IPS DF 4.7 (cell line): ENCODE measurements at regions not wholly inside any gene's neighbourhood (a gene's known extent, or its start where the extent isn't known, plus 50 kb on each side); places are given as distances from the start of the nearest gene placed in this dataset.

Experiments
- DNase-seq: peaks from one replicate; pipeline ENCODE4 v3.0.0-alpha.2; 2013; ENCODE audit warnings: low spot score; ENCODE audit errors: extremely low read depth

DNA sequence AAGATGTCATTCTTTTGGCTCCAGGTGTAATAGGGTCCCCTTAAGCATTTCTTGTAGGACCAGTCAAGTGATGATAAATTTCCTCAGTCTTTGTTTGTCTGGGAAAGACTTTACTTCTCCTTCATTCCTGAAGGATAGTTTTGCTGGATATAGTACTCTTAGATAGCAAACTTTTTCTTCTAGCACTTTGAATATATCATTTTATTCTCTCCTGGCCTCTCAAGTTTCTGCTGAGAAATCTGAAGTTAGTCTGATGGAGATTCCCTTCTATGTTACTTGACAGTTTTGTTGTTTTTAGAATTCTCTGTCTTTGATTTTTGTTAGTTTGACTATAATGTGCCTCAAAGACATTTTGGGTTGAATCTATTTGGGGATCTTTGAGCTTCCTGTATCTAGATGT is 181.2 kb upstream of the HES1 start:
- no peak for DNase-seq

DNA sequence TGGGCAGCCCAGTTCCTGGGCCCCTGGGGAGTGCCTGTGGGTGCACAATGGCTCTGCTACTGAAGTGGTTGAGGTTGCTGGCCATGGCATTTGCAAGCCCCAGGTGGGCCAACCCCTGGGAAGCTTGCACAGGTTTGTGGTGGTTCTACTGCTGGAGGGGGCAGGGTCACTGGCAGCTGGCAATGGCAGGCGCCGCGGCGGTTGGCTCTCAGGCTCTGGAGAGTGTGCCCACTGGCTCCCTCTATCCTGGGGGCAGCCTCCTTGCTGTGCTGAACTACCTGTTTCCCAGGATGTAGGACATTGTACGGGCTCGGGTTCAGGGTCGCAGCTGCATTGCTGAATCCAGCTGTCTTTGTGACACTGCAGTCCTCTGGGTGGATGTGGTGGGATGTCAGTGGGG is 180.2 kb upstream of the HES1 start:
- DNase-seq: no peak

DNA sequence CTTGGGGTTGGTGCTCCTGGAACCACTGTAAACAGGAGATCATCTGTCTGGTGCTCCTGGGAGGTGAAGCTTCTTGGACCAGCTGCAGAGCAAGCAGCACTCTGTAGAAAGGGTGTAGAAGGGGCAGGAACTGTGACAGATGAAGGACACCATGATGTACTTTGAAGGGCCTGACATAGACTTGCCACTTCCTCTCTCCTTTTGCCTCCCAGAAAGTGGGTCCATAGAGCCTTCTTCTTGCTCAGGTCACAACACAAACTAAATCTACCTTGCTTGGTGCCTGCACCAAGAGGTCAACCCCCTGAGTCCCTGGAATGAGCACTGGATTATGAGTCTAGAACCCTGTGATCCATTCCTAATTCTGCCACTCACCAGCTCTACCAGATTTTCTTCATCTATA is 176.1 kb upstream of the HES1 start:
- DNase-seq: no peak

DNA sequence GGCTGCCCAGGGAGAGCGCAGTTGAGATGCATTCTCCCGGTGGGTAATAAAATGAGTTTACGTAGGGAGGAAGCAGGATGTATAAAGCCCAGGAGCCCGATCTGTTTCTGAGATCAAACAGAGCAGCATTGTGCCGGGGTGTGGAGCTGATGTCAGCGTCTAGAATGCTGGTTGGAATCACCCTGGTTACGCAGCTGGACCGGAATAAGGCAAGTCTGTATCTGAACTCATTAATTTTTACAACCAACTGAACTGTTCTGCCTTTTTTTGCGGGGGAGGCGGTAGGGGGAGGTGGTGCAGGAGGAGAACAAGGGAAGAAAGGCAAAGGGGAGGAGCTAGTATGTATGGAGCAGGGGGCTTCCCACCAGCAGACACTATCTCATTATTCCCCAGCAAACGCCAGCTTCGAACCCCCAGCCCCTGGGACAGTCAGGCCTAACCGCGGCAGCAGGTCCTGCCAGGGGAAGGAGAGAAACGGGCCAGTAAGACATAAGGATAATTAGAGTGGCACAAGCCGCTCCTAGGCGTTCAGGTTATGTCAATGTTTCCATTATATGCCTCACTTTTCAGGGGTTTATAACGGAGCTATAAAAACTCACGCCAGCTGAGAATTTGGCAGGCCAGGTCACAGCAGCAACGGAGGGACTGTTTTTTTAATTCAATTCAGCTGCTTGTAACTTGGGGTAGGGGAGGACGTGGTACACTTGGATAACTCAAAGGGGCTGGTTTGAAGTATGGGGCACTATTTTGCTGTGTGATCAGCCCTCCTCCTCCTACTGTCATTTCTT is 175.3 kb upstream of the HES1 start:
- DNase-seq: no peak

DNA sequence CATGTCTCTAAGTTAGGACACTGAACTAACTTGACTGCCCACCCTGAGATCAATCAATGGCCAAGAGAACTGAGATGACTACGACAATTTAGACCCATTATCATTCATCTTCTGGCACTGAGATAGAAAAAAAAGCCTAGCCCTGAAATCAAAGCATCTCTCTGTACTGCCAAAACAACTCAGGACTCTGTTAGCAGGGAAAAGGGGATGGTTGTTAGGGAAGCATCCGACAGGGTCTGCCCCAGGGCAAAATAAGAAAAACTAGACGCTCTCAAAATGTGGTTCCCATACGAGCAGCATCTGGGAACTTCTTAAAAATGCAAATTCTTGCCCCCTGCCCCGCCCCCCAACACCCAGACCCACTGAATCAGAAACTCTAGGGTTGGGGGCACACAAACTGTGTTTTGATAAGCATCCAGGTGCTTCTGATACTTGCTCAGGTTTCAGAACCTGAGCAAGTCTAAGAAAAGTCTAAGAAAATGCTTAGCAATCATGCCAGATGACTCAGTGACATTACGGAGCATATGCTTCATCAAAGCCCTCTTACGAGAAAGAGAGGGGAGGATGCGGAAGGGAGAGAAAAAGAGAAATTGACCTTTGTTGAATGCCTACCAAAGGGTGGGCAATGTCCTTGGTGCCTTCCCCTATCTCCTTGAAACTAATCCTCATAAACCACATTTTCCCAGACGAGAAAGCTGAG is 172.8 kb upstream of the HES1 start:
- no peak for DNase-seq

DNA sequence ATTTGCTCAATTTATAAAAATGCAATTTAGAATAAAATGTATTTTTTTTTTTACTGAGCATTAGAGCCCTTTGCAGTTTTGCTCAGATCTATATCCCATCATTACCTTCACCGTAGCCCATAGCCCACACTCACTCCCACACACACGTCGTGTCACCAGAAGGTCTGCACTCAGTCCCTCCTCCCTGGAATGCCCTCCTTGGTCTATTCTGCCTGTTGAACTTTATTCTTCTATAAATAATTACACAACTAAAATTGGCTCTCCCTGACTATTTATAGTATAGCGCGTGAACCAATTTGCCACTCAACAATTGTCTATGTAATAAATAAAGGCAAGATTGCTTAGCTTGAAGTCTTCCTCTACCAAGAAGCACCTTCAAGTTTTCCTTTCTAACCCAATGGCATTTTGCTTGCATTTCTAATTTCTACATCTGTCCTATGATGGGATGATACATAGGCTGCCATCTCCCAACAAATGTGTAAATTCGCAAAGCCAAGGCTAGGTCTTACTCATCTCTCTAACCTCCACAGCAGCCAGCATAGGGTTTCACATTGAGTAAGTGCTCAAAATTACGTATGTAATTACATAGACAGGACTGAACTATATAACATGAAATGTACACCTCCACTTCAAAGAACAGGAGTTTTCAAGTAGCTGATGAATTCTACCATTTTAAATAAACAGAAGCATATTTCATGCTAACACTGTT is 172.0 kb upstream of the HES1 start:
- no peak for DNase-seq

DNA sequence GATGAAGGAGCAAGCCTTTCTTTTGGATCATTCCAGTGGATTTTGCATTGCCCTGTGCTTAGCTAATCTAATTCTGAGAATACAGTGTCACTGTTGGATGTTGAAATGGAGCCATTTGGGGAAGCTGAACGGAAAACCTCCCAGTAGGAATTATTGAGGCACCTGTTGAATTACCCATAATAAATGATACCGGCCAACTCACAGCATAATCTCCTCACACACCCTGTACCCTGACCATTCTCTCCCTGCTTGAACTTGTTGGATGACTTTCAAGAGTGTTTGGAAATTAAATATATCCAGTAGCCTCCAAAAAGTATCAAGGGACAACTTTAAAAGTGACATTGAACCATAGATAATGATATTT is 171.4 kb upstream of the HES1 start:
- DNase-seq: no peak

DNA sequence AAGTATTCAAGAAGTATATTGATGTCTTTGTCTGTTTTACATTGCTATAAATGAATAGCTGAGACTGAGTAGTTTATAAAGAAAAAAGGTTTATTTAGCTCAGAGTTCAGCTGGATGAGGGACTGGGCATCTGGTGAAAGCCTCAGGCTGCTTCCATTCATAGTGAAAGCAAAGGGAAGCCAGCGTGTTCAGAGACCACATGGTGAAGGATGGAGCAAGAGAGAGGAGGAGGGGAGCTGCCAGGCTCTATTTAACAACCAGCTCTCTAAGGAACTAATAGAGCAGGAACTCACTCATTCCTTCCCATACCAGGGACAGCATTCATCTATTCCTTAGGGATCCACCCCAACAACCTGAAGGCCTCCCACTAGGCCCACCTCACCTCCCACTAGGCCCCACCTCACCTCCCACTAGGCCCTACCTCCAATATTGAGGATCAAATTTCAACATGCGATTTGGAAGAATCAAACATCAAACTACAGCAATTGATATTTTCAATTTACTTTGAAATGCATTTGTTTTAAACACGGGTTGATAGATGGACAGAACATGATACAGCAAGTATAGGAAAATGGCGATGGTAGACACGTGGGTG is 167.5 kb upstream of the HES1 start:
- no peak for DNase-seq

DNA sequence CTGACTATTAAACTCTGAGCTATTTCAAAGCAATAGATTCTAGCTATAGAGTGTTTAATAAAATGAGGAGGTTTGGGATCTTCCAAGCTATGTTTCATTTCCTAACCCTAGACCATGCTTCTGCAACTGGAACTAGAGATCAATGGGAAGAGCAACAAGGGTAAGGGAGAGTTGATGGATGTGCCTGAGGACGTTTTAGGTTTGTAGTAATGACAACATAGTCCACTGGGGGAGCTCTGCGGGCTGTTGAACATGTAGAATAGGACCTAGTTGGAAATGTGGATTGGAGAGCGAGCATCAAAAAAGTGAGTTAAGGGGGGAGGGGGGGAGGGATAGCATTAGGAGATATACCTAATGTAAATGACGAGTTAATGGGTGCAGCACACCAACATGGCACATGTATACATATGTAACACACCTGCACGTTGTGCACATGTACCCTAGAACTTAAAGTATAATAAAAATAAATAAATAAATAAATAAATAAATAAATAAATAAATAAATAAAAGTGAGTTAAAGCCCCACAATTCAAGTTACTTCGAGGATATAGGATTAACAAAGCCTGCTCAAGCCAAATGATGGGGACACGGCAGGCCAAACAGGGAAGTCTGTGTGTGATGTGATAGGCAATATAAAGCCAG is 165.7 kb upstream of the HES1 start:
- DNase-seq: peak; percentile 68

DNA sequence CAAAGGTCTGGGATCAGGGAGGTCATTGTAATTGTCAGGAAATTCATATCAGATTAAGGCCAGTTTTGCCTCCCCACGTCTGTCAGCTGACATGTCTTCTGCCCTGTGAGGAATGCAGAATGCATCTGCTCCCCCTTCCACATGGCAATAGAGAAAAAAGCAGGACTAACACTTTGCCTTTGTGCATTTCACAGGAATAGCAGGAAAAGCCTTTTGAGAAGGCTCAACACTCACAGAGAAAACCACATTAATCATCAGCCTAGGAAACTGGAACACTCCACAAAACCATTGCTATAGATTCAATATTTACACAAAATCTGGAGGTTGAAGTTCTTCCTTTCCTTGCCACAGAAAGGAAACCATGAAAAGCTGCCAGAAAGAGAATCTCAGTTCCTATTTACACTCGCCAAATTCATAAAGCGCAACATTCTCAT is 165.2 kb upstream of the HES1 start:
- no peak for DNase-seq

DNA sequence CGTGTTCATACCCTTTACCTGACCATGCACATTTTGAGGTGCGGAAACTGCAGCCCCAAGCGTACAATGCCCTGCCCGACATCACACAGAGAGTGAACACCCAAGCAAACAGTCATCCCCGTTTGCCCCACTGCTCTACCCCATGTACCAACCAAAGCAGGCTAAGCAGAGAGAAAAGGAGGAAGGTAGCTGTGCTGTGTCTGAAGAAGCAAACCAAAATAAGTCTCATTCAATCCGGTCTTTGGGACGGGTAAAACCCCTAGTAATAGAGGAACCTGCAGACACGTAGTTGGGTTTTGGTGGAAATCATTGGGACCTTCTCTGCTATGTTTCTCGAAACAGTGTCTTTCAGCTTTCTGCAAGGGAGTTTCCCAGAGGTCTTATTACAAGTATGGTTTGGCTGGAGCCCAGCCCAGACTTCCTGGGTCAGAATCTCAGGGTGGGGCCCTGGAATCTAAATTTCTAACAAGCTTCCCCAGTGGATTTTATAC is 164.6 kb upstream of the HES1 start:
- DNase-seq: no peak

DNA sequence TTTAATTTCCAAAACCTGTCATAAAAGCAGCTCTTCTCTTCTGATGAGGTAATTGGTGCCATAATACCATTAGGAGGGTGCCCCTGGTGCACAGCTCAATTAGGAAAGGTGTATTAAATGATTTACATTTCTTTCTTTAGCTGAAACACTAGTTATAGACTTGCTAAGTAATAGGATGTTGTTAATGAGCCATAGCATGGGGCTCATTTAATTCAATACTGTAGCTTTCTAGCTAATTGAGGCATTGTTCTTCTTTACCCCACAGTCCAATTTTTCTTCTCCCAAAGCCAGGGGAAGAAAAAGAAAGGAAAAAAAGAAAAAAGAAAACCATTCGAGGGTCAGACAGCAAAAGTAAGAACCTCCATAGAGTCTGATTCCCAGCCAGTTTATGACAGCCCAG is 164.0 kb upstream of the HES1 start:
- DNase-seq: no peak

DNA sequence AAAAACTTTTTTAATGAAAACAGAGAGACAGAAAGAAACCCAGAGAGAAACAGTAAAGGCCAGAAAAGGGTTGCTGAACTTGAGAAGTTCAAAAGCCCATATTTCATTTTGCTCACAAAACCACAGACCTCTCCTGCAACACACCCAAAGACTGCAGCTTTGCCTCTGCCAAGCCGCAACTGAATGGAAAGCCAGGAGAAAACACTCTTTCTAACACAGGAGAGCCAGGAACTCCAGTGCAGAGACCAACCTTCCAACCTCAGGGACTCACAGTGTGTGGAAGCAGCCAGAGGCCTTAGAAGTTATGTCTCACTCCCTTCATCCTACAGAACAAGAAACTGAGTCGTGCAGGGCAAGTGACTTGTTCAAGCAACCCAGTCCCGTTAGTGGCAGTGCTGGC is 163.1 kb upstream of the HES1 start:
- DNase-seq: no peak

DNA sequence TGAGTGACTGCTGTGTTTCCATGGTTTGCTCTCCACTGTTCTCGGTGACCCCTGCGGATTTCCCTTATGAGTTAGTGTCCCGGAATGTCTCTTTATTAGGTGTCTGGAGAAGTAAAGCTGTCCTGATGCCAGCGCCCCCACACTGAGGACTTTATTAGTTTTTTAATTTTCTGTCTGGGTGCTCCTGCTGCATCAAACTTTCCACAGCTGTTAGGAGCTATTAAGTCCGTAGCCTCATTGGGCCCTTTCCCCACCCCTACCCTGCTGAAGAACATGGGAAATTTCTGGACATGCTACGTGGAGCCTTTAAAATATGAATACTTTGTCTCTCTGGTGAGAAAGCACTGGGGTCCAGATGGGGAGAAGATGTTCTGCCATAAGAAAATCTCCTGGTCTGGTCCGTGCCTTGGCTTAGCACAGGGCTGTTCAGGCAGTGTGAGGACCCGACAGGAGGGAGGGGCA is 161.7 kb upstream of the HES1 start:
- no peak for DNase-seq

DNA sequence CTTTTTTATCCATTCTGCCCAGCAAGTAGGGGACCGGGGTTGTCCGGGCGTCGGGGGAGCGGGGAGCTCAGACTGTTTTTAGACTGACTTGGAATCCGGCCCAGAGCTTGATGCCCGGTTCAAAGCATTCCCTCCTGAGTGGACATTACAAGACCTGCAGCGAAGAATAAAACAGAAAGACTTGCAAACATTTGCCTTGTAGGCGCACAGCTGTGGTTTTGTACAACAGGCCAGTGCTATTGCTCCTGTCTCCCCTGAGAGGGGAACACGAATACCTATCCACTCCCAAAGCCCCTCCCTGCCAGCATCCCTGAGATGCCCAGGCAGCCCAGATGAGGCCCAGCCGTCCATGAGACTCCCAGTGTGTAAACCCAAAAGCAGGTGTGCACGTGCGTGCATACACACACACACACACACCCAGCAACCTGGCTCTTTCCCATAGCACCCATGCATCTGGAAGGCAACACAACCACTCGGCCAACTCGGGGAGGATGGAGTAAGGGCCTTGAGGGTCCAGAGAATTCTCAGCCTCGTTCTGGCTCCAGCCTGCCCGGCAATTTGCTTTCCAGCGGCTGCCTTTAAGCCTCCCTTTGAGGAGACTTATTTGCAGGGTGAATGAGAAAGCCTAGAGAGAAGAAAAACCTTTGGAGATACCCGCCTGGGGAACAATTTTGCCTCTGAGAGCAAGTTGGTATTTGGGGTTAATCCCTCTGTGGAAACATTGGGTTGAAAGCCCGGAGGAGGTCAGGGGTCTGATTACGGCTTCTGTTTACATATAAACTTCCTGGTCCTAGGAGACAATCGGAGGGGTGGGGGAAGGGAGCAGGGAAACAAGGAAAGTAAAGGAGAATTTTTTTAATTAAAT is 161.0 kb upstream of the HES1 start:
- DNase-seq: no peak

DNA sequence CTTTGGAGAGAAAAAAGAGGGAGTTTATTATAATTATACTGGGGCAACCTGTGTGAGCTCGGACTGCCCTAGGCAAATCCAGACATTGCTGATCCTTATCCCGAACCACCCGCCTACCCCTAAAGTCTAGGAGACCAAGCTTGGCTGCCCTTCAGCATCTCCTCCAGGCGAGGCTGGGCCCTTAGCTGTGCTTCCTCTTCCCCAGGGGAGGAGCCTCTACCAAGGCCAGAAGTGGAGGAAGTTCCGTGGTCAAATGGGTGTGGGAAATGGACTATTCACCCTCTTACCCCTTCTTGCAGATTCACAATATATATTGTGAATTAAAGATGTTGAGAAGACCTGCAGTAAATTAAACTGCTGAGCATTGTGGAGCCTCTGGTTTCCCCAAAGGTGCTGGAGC is 158.3 kb upstream of the HES1 start:
- DNase-seq: no peak

DNA sequence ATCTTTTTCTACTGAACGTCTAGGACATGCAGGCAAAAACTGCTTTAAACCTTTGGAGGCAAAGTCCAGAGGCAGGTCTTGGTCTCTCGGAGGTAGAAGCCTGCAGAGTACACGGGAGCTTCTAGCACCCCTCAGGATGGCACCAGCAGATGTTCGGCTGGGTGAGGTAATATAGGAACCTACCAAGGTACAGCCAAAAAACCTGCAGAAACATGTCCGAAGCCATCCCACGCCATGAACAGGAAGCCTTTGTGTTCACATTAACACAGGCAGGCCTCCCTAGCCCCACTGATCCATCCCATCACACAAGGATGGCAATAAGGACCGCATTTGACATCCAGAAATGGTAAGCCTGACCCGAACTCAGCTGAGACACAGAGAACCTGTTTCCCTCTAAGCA is 157.9 kb upstream of the HES1 start:
- DNase-seq: no peak

DNA sequence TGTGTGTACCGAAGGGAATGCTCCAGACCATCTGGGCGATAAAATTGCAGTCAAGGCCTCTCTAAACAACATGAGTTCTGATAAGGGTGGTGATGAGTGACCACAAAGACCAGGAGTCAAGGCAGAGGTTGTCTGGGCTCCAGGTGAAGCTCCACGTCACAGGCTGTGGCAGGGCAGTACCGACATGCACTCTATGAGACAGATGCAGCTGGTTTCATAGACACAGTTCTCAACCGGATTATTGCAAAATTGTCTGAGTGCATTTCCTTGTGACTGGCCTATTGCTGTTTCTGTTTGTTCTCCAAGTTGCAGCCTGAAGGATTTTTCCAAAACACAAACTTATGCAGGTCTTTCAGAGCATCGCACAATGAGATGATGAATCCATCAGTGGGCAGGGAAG is 157.5 kb upstream of the HES1 start:
- DNase-seq: no peak

DNA sequence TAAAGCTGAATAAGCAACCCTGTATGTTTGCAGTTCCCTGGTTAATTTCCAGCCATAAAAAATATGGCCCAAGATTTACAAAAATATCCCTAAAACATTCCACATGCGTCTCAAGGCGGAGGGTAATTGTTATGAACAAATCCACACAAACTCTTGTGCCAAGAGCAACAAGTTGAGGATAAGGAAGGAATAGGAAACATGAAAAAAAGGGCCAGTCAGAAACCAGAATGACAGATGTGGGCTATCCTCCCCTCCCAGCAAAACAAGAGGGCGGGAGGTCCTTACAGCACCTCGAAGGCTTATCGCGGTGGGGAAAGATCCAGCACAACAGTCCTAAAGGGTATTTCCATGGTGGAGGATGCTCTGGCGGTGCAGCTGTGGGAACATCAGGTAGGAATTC is 155.6 kb upstream of the HES1 start:
- DNase-seq: no peak

DNA sequence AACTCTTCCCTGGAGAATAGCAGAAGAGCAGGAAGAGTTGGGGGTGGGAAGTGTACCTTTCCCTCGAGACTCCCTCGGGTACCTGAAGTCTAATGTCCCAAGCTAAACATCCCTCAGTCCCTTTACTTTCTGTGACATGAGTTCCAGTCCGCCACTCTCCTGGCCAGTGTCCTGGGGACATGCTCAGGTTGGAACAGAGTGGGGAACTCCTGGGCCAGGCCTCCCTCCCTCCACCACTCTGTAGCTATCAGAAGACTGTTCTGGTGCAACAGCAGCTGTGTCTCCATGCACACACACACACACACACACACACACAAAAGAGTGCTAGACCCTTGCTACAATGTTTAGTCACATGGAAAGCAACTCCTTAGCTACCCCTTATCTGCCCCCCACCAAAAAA is 155.0 kb upstream of the HES1 start:
- no peak for DNase-seq
